Stimulated activated CD4-positive, alpha-beta T cell treated with anti-CD3 and anti-CD28 coated beads, Interleukin-15, amount 100 ng/mL, for 24 hours (primary cell): ENCODE measurements at regions not wholly inside any gene's neighbourhood (a gene's known extent, or its start where the extent isn't known, plus 50 kb on each side); places are given as distances from the start of the nearest gene placed in this dataset.
"Not testable (repeated sequence)": the region's sequence is repeated elsewhere in the genome, so short reads cannot be mapped to it uniquely, and the experiment has no call there.

Experiments
- DNase-seq: peaks from one replicate; pipeline ENCODE4 v3.0.0-alpha.2; 2020

- DNase-seq: no peak
These were observed 152.8 kb downstream of the FSIP2 start for GRCh38 chr2:185891403-185891802.

DNA sequence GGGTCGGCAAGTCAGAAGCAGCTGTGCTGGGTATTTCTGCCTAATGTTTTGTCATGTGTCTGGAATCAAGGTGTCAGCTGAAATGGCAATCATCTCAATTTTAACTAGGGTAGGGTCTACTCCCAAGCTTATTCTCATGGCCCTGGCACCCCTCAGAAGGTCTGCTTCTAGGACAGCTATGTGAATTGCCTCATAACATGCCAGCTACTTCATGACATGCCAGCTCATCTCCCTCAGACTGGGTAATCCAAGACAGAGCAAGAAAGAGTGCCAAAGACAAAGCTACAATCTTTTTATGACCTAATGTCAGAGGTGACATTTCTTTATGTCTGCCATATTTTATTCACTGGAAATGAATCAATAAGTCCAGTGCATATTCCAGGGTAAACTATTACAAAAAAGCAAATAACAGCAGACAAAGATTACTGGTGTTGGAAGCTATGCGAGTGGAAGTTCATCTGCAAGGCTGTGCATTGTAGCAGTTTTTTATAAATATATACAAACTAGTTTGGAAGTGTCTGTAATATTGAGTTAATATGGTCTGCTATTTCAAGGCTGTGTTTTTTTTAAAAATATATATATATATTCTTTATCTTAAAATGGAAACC, 153.3 kb downstream of the FSIP2 start:
- DNase-seq: no peak

DNA sequence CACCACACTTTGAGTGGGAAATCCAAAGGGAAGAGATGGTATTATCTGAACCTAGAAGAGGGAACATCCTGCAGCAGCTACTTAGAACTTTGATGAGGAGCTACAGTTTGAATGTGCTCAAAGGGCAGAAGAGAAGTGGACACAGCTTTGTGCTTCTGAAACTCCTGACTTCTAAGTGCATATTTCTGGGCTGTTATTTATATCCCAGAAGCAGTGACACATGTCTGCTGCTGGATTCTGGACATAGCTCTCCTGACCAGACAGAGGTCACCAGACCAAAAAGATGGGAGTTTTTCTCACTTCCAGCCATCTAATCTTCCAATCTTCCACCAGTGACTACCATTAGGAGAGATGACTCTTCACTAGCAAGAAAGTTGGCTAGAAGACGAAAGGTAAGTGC, 153.9 kb downstream of the FSIP2 start:
- DNase-seq: no peak

GRCh38 chr2:185894223-185894622, 155.6 kb downstream of the FSIP2 start:
- no peak for DNase-seq

DNA sequence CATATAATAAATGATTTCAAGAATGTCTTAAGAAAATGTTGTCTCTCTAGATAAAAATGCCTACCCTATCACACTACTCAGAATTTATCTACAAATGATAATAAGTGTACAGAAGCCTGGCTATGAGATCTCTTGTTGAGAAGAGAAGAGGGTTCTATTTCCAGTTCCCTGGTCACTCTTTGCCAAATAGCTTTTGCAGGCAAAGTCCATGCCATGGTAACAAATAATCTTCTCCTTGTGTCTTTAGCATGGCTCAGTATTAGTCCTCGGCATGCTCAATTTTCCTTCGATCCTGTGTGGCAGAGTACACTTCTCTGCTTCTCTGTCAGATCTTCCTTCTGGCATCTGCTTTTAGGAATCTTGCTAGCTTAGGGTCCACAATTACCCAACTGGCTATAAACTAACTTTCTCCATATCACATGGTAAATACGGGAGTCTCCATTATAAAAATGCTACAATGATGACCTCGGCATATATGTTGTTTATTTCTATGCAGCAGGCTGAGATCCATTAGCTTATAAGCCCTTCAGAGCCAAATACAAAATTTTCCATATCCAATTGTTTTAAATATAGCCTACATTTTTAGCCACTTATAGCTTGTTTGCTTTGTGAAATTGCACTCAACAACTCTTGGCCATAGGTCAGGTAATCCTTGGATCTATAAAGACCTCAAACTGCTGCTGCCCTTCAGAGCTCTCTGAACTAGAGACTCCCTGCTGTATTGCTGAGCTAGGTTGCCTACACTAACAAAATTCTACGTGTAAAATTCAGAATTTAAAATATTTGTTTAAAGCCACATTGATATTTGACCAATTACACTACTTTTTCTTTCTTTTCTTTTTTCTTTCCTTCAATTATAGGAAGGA, 157.5 kb downstream of the FSIP2 start:
- DNase-seq: no peak

GRCh38 chr2:185899366-185899765, 160.8 kb downstream of the FSIP2 start:
- DNase-seq: no peak

- DNase-seq: no peak
These were observed 180.6 kb downstream of the FSIP2 start for GRCh38 chr2:185919155-185919554.

DNA sequence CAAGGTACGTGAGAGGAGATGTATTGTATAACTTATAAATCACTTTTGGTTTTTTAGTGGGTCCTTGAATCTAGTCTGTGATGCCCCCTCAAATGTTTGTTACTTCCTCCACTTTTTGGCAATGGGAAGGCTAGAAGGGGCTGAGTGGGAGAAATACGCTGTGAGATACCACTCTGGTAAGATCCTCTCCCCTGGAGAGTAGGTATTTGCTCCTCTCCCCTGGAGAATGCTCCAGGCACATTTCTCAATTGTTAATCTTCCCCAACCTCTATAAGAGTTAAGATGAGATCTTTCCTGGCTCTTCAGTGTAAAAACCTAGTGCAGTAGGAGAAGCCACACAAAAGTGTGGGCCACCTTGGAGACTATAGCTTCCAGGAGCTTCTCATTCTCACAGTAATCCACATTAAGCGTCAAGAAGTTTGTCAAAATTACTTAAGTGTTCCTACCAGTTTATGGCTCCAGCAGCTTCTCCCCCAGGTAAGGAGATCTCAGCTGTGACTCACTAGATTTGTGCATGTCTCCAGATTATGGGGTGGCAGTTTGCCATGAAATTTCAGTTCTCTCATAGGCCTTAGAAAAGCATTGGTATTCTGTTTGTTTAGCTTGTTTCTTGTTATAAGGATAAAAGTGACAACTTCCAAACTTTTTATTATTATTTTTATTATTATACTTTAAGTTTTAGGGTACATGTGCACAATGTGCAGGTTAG, 182.6 kb downstream of the FSIP2 start:
- DNase-seq: no peak

- DNase-seq: no peak
These were observed 195.6 kb downstream of the FSIP2 start for GRCh38 chr2:185934232-185934631.

DNA sequence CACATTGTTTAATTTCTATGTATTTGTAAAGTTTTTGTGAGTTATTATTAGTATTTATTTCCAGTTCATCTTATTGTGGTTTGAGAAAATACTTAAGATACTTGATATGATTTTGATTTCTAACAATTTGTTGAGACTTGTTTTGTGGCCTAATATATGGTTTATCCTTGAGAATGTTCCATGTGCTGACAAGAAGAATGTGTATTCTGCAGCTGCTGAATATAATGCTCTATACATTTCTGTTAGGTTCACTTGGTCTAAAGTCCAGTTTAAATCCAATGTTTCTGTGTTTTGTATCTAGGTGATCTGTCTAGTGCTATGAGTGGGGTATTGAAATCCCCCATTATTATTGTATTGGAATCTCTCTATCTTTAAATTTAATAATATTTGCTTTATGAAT, 201.3 kb downstream of the FSIP2 start:
- no peak for DNase-seq

DNA sequence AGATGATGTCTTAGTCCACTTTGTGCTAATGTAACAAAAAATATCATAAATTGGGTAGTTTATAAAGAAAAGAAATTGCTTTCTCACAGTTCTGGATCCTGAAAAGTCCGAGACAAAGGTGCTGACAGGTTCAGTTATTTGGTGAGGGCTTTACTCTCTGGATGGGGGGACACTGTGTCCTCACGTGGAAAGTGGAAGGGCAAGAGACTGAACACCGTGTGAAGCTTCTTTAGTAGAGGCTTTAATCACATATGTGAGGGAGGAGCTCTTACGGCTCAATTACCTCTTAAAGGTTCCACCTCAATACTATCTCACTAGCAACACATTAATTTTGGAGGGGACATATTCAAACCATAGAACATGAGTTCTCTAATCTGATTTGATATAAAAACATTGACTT, 204.3 kb downstream of the FSIP2 start:
- DNase-seq: no peak

DNA sequence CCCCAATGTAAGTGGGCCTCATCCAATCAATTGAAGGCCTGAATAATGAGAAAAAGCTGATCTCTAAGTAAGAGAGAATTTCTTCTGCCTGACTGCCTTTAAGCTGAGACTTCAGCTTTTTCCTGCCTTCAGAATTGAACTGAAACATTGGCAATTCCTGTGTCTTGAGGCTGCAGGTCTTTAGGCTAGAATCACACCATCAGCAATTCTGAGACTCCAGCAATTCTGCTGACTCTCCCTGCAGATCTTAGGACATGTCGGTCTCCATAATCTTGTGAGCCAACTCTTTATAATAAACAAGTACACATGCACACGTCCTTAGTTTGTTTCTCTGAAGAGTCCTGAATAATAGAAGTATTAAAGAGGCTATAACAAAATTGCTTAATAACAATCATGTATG, 209.1 kb downstream of the FSIP2 start:
- DNase-seq: no peak

DNA sequence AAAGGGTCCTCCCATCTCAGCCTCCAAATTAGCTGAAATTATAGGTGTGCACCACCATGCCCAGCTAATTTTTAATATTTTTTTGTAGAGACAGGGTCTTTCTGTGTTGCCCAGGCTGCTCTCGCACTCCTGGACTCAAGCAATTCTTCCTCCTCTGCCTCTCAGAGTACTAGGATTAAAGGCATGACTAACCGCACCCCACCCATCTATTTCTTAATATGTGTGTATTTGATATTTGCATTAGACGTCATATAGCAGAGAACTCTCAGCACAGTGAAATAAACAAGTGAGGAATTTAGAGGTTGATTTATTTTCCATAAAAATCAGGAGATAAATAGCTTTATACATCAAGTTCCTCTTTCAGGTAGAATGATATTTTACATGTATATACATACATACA, 213.5 kb downstream of the FSIP2 start:
- no peak for DNase-seq

- no peak for DNase-seq
These were observed 215.8 kb downstream of the FSIP2 start for GRCh38 chr2:185954389-185954788.

DNA sequence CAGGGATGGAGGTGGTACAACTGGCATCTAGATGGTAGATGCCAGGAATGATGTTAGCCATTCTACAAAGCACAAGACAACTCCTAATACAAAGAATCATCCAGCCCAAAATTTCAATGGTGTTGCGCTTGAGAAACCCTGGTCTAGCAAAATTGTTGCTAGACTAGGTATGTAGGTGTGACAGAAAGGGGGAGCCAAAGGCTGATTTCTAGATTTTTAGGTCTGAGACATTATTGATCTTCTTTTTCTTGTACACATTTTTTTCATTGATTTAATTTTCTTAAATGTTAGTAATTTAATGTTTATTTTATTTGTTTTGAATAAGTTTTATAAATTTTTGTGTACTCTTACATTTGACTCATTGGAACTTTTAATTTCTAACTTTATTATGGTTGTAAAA, 216.4 kb downstream of the FSIP2 start:
- no peak for DNase-seq

DNA sequence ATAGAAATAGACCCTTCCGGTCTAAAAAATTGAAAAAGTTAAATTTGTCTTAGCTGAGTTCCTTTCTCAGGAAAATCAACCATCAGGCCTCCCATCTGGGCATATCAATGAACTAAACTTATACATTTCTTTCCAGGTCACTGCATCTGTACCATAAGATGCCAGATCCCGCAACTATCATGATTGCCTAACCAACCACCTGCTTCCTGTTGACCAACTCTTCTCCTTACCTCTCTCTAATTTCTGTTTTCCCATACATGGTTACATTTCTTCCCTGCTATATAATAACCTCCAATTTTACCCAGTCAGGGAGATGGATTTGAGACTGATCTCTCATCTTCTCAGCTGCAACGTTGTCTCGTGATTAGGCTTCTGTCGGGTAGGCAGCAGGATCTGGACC, 228.7 kb downstream of the FSIP2 start:
- DNase-seq: no peak

DNA sequence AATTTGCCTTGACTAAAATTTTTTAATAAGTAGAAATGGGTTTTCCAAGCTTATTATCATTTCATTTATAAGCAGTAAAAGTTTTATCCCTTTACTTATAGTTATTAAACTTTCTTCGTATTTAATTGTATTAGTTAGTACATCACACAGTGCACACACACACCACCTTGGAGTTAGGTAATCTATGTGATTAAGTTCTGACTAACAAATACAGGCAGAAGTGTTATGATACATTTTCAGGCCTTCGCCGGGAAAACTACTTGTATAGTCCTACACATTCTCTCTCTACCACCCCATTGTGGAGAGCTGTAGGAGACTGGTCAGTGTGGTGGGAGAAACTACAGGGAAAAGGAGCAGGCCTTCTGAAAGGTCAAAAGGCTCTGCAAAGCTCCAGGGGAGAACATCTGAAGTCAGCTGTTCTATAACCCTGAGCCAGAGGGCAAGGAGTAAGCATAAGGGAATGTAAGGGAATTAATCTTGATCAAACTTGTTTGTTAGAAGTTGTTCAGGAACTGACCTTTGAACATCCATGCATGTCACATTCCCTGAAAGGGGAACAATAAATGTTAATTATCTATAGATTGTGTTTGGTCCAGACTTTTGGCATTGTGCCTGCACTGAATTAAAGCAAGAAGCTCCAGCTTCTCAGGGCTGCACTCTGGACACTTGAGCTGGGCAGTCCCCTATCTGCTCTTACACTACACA, 231.7 kb downstream of the FSIP2 start:
- DNase-seq: no peak

DNA sequence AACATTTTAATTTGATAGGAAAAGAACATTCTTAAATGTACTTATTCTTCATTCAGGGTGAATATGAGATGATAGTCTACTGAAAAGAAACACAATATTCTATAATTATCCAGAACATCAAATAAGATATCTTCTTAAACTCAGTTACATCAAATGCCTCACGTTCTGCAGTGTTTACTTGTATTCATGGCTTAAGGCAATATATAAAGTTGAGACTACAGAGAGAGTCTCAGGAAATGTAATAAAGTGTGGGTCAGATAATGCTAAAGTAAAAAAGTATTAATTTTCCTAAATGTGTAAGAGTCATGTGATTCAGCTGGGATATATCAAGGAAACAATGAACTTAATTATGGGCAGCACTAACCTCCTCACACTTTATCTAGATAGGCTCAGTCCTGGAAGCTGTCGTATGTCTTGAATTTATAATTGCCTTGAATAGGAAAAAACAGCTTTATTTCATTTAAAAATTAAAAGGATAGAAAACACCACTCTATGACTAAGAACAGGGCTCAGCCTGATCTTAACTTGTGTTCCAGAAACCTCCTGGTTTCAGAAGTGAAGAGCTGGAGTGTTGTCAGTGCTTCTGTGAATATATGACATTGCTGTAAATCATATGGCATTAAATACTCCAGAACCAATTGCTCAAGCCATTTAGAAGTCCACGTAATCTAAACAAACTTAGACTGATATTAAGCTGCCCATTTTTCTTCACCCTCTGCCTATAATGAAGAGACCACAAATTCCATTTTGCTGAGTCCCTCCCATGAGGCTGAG, 240.2 kb downstream of the FSIP2 start:
- no peak for DNase-seq

- no peak for DNase-seq
These were observed 241.0 kb downstream of the FSIP2 start for GRCh38 chr2:185979546-185980071.

DNA sequence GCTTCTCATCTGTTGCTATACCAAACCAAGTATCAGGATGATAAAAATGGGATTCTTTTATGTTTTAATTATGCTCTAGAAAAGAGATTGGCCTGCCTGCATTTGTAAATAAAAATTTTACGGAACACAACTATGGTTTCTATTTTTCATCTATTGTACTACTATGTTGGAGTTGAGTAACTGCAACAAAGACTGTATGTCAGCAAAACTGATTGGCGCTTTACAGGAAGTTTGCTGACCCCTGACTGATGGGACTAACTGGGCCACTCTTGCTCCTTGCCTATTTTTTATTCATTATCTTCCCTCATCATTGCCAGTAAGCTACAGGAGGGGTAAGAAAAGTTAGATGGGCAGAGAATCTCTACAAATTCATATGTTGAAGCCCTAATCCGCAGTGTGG, 242.3 kb downstream of the FSIP2 start:
- DNase-seq: no peak

DNA sequence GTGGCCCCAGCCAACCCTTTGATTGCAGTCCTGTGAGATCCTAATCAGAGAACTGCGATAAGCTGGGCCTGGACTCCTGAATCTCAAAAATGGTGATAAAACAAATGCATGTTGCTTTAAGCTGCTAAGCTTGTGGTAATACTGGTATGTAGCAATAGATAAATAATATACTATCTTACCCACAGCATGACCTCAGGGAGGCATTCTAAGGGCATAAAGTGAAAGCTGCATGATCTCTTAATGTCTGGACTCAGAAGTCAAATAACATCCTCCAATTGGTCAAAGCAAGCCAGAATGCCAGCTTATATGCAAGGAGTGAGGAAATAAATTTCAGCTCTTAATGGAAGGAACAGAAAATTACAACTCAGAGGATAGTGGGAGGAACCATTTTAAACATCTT, 246.1 kb downstream of the FSIP2 start:
- no peak for DNase-seq

DNA sequence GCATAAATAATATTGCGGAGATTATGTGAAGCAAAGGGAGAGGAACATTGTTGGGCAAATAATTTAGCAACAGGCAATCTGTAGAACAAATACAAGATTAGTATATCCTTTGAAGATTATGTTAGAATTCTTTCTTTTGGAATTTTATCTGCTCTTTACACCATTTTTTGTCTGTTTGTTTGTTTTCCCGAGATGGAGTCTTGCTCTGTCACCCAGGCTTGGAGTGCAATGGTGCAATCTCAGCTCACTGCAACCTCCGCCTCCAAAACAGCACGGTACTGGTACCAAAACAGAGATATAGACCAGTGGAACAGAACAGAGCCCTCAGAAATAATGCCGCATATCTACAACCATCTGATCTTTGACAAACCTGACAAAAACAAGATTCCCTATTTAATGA, 250.3 kb downstream of the FSIP2 start:
- DNase-seq: not testable (repeated sequence)
